SK-N-SH (cell line): ENCODE measurements at regions not wholly inside any gene's neighbourhood (a gene's known extent, or its start where the extent isn't known, plus 50 kb on each side); places are given as distances from the start of the nearest gene placed in this dataset.

ENCODE experiments used
- CHD2 ChIP-seq: fragments of 150-350 bp; IDR thresholded peaks from 2 replicates; pipeline ENCODE4 v1.6.1; 2018; ENCODE audit warnings: low read length; ENCODE audit not compliant: partially characterized antibody
- CTCF ChIP-seq: fragments of 200-600 bp; sonication (generic); IDR thresholded peaks from 2 replicates; pipeline ENCODE4 v1.6.1; 2017; ENCODE audit warnings: antibody characterized with exemption, mild to moderate bottlenecking, moderate library complexity
- EZH2phosphoT487 ChIP-seq: fragments of 200-600 bp; sonication (generic); IDR thresholded peaks from 2 replicates; pipeline ENCODE4 v1.6.1; 2017; ENCODE audit warnings: low read depth, mixed run types, mild to moderate bottlenecking, antibody characterized with exemption, moderate library complexity, borderline replicate concordance
- RCOR1 ChIP-seq: fragments of 150-350 bp; IDR thresholded peaks from 2 replicates; pipeline ENCODE4 v1.6.1; 2017; ENCODE audit warnings: antibody characterized with exemption, low read length
- SIN3A ChIP-seq: IDR thresholded peaks from 2 replicates; pipeline ENCODE4 v1.6.1; 2012; ENCODE audit warnings: low read depth, mild to moderate bottlenecking, low read length, moderate library complexity, borderline replicate concordance
- YY1 ChIP-seq: IDR thresholded peaks from 2 replicates; pipeline ENCODE4 v1.4.0; 2012; ENCODE audit warnings: low read depth, mild to moderate bottlenecking

GRCh38 chr9:23220171-23220570 is 605.9 kb downstream of the ELAVL2 start:
- TF ChIP-seq YY1 = no peak
- TF ChIP-seq CHD2 = no peak
- no peak for TF ChIP-seq SIN3A
- TF ChIP-seq RCOR1 = no peak
- TF ChIP-seq CTCF = no peak
- no peak for TF ChIP-seq EZH2phosphoT487
